ENCODE measurements at regions not wholly inside any gene's neighbourhood (a gene's known extent, or its start where the extent isn't known, plus 50 kb on each side); places are given as distances from the start of the nearest gene placed in this dataset.
"Not testable (repeated sequence)": the region's sequence is repeated elsewhere in the genome, so short reads cannot be mapped to it uniquely, and the experiment has no call there.

DNA sequence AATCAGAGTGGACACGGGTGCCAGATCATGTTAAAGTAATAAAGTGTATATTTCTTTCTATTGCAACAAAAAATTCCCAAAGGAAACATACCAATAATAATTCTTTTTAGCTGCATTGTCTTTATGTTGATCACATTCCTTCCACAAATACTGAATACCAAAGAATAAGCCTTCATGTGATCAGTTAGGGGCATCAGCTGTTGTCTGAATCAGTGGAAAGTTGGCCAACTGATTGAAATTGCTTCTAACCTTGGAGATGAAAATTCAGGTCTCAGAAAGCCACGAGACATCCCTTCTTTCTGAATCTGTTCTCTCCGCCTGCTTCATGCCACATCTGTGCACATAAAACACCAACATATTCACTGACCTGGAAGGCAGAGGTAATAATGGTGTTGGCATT is 785.2 kb downstream of the KCNA4 start:
- Histone ChIP-seq H3K36me3 (no peaks in the 10 kb centered on the region), H3K27me3 (no peaks in the 10 kb centered on the region), H3K4me3 (no peak overlapping the region), H3K27ac (no peak overlapping the region), H3K4me1 (no peaks in the 10 kb centered on the region), H3K9me3 (no peaks in the 10 kb centered on the region)
- TF ChIP-seq, protein P1, sequence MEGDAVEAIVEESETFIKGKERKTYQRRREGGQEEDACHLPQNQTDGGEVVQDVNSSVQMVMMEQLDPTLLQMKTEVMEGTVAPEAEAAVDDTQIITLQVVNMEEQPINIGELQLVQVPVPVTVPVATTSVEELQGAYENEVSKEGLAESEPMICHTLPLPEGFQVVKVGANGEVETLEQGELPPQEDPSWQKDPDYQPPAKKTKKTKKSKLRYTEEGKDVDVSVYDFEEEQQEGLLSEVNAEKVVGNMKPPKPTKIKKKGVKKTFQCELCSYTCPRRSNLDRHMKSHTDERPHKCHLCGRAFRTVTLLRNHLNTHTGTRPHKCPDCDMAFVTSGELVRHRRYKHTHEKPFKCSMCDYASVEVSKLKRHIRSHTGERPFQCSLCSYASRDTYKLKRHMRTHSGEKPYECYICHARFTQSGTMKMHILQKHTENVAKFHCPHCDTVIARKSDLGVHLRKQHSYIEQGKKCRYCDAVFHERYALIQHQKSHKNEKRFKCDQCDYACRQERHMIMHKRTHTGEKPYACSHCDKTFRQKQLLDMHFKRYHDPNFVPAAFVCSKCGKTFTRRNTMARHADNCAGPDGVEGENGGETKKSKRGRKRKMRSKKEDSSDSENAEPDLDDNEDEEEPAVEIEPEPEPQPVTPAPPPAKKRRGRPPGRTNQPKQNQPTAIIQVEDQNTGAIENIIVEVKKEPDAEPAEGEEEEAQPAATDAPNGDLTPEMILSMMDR (IDR thresholded peaks at IDR 0.05): no peak
- no peak for DNase-seq (ENCODE audit: low spot score)

DNA sequence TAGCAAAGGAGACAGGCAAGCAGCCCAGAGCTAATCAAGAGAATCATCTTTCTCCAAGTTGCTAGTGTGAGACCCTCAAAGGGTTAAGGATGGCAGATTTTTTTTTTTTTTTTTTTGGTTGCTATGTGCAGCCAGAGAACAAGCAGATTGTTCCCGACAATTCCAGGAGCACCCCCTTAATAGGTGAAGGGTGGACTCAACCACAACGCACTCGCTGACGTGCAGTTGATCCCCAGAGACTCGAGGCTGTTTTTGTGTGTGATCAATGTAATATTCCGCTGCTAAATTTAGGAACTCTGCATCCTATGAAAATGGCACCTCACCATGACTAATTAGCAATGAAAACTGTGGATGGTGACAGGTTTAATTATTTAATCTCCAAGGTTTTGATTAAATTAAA is 789.0 kb downstream of the KCNA4 start:
- H3K4me1 ChIP-seq: no peaks in the 10 kb centered on the region
- TF ChIP-seq, protein P1 (IDR thresholded peaks at IDR 0.05): no peak
- H3K9me3 ChIP-seq: no peaks in the 10 kb centered on the region
- no peak overlapping the region for H3K27ac ChIP-seq
- no peak overlapping the region for H3K4me3 ChIP-seq
- no peak for DNase-seq (ENCODE audit: low spot score)
- no peaks in the 10 kb centered on the region for H3K36me3 ChIP-seq
- H3K27me3 ChIP-seq: no peaks in the 10 kb centered on the region

DNA sequence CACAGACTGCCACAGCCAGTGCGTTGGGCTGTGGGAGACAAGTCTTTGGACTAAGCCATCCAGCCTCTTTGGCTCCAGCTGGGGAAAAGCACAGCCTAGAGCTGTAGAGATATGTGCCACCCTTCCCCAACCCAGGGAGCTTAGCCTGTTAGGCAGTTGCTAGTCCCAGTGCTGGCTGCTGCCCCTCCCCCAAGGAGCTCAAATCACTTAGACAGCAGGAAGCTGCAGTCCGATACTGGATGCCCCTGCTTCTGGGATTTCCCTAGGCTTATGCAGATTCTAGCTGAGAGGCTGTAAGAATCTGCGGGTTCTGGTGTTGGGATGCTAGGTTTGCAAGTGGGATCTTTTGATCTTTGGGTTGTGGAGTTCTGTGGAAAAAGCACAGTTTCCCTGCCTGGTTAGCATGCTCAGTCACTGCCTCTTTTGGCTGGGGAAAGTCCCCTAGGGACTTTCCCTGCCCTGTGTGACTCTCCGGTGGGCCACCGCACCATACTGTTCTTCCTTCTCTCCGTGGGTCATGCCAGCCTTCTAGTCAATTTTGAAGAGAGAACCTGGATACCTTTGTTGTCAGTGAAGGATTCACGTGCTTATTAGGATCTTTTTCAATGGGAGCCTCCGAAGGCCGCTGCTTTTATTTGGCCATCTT is 792.0 kb downstream of the KCNA4 start:
- no peaks in the 10 kb centered on the region for H3K27me3 ChIP-seq
- no peak overlapping the region for H3K27ac ChIP-seq
- DNase-seq (ENCODE audit: low spot score): no peak
- H3K4me3 ChIP-seq: no peak overlapping the region
- TF ChIP-seq, protein P1 (IDR thresholded peaks at IDR 0.05): no peak
- H3K36me3 ChIP-seq: no peaks in the 10 kb centered on the region
- H3K9me3 ChIP-seq: peaks cover 0 to 8% of the 10 kb centered on the region in 2 donors
- no peaks in the 10 kb centered on the region for H3K4me1 ChIP-seq

DNA sequence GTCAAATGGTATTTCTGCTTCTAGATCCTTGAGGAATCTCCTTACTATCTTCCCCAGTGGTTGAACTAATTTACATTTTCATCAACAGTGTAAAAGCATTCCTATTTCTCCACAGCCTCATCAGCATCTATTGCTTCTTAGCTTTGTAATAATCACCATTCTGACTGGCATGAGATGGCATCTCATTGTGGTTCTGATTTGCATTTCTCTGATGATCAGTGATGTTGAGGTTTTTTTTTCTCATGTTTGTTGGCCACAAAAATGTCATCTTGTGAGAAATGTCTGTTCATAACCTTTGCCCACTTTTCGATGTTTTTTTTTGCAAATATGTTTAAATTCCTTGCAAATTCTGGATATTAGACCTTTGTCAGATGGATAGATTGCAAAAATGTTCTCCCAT is 797.3 kb downstream of the KCNA4 start:
- H3K4me3 ChIP-seq; H3K27me3 ChIP-seq; H3K9me3 ChIP-seq; DNase-seq (ENCODE audit: low spot score); H3K4me1 ChIP-seq; H3K36me3 ChIP-seq; H3K27ac ChIP-seq: not testable (repeated sequence)

DNA sequence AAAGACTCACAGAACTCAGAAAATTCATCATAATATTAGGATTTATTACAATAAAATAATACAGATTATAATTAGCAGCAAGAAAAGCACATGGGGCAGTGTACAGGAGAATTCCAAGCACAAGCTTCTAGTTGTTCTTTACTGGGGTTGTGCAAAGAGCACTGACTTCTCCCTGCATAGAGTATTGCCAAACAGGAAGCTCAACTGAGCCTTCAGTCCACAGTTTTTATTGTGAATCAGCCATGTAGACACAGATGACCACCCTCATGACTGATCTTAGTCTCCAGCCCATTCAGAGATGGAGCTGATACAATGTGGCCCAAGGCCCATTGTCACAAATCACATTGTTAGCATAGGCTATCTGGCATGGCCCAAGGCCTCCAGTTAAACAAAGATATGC is 798.9 kb downstream of the KCNA4 start:
- no peak for DNase-seq (ENCODE audit: low spot score)
- TF ChIP-seq, protein P1 (IDR thresholded peaks at IDR 0.05): no peak
- Histone ChIP-seq H3K36me3 (no peaks in the 10 kb centered on the region), H3K27me3 (no peaks in the 10 kb centered on the region), H3K4me1 (no peaks in the 10 kb centered on the region), H3K4me3 (no peak overlapping the region), H3K27ac (no peak overlapping the region), H3K9me3 (peaks cover 0 to 8% of the 10 kb centered on the region in 2 donors)

DNA sequence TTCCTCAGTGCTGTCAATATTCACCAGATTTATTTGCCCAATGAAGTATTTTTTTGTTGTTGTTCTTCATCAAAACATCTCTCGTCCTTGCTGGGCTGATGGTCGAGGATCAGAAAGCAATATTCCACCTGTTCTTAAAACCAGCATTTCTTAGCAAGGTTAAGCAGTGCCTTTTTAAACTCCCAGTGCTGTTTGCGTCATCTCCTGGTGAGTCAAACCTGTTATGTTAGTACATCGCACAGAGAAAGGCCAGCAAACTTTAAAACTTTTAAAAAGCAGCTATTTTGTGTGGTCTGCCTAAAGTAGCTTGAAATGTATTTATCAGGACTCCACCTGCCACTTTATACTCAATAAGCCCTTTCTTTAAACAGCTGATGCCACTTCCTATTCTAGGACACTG is 802.0 kb downstream of the KCNA4 start:
- Histone ChIP-seq H3K4me3 (no peak overlapping the region), H3K4me1 (no peaks in the 10 kb centered on the region), H3K27me3 (no peaks in the 10 kb centered on the region), H3K9me3 (no peaks in the 10 kb centered on the region), H3K27ac (no peak overlapping the region), H3K36me3 (no peaks in the 10 kb centered on the region)
- TF ChIP-seq, protein P1 (IDR thresholded peaks at IDR 0.05): no peak
- DNase-seq (ENCODE audit: low spot score): no peak

Data from right atrium auricular region (tissue), 2 donors.